ENCODE measurements at regions not wholly inside any gene's neighbourhood (a gene's known extent, or its start where the extent isn't known, plus 50 kb on each side); places are given as distances from the start of the nearest gene placed in this dataset.

- no peaks in the 10 kb centered on the region for H3K79me2 ChIP-seq (ENCODE audit: control insufficient read depth in 1 of 2, insufficient read depth in 2 of 2, low read length in 2 of 2)
- DNase-seq (ENCODE audit: low read depth in 1 of 2, low spot score in 2 of 2) (no peak), FAIRE-seq (no peak)
- no peak overlapping the region for H3K9ac ChIP-seq (replicated peaks in 1 of 4; ENCODE audit: extremely low read depth in 1 of 4, low read depth in 3 of 4, low read length in 3 of 4)
- H4K20me1 ChIP-seq (replicated peaks in 1 of 2; ENCODE audit: control insufficient read depth in 1 of 2, insufficient read depth in 2 of 2, low read length in 2 of 2), result no peaks in the 10 kb centered on the region
- no peak overlapping the region for H3K23ac ChIP-seq (ENCODE audit: insufficient read length)
- no peak overlapping the region for H3K18ac ChIP-seq (ENCODE audit: extremely low read depth, low read length)
- no peaks in the 10 kb centered on the region for H3K4me1 ChIP-seq (replicated peaks in 1 of 4; ENCODE audit: control insufficient read depth in 3 of 4, insufficient read depth in 4 of 4, low read length in 3 of 4)
- no peak overlapping the region for H4K8ac ChIP-seq (ENCODE audit: extremely low read depth, insufficient read depth, low read length)
- H2BK15ac ChIP-seq (ENCODE audit: low read length), result no peak overlapping the region
- no peaks in the 10 kb centered on the region for H3K27me3 ChIP-seq (replicated peaks in 1 of 4; ENCODE audit: control insufficient read depth in 3 of 4, extremely low read depth in 1 of 4, insufficient read depth in 3 of 4, low read length in 3 of 4)
- no peak overlapping the region for H2BK5ac ChIP-seq (ENCODE audit: low read depth, low read length)
- H3K79me1 ChIP-seq (ENCODE audit: low read depth, low read length), result no peaks in the 10 kb centered on the region
- 66% methylated on average over 4 of the region's 4 CpGs; no CpG with 5 or more reads in 1 of the 2 experiments for WGBS, 2 experiments (ENCODE audit: extremely low coverage in 1 of 2, insufficient coverage in 1 of 2, insufficient read length in 1 of 2, insufficient replicate concordance in 2 of 2, low coverage in 1 of 2, low lambda C conversion rate in 2 of 2, missing lambda C conversion rate in 1 of 2)
- no peak overlapping the region for H3K4me2 ChIP-seq (ENCODE audit: insufficient read depth in 1 of 2, low read depth in 2 of 2, low read length in 2 of 2)
- H2AFZ ChIP-seq (ENCODE audit: low read length), result no peak overlapping the region
- no peak overlapping the region for H3K56ac ChIP-seq (replicated peaks; ENCODE audit: insufficient read length, low read depth, low read length)
- H2BK12ac ChIP-seq (ENCODE audit: low read depth, low read length), result no peak overlapping the region
- POLR2A ChIA-PET (ENCODE audit: partially characterized antibody), result interaction anchor here (1.2 kb wide), 1 partner anchor 106 kb away, joined by 3 read pairs; the partner anchor contains the start of gene ZNF429
- H3K9me3 ChIP-seq (ENCODE audit: insufficient read depth in 2 of 2, low read depth in 1 of 2, low read length in 1 of 2), result peaks cover 0 to 12% of the 10 kb centered on the region in 2 experiments; a peak in 1 of 4 replicates
- H3K23me2 ChIP-seq (ENCODE audit: low read depth, low read length), result no peaks in the 10 kb centered on the region
- no peak overlapping the region for H2BK20ac ChIP-seq (ENCODE audit: low read length)
- no peak overlapping the region for H3K4ac ChIP-seq (replicated peaks; ENCODE audit: insufficient read length, low read depth, low read length)
- no peak overlapping the region for H2BK120ac ChIP-seq (replicated peaks; ENCODE audit: low read depth, low read length)
- no peaks in the 10 kb centered on the region for H3K36me3 ChIP-seq (ENCODE audit: control insufficient read depth in 2 of 4, insufficient read depth in 4 of 4, low read length in 3 of 4)
- no peak overlapping the region for H2AK5ac ChIP-seq (ENCODE audit: low read depth, low read length)
- H3K14ac ChIP-seq (ENCODE audit: insufficient read length), result no peak overlapping the region
- H4K5ac ChIP-seq (ENCODE audit: insufficient read length, low read depth, low read length), result no peak overlapping the region
- H3K27ac ChIP-seq (ENCODE audit: low read depth, low read length), result no peak overlapping the region
- H3K4me3 ChIP-seq (ENCODE audit: extremely low read depth in 1 of 4, insufficient read depth in 2 of 4, low read depth in 3 of 4, low read length in 4 of 4), result no peak overlapping the region
- no peak overlapping the region for H4K91ac ChIP-seq (replicated peaks; ENCODE audit: insufficient read length, low read length)
- CTCF ChIA-PET (ENCODE audit: partially characterized antibody), result interaction anchor here (1.1 kb wide), 1 partner anchor 127 kb away, joined by 3 read pairs; no protein-coding TSS in a partner anchor
- no peak for TF ChIP-seq CTCF (IDR thresholded peaks at IDR 0.05; ENCODE audit: control extremely low read depth in 1 of 3, insufficient read depth in 1 of 3, low read depth in 1 of 3, low read length in 3 of 3)
- TF ChIP-seq POU5F1 (IDR thresholded peaks at IDR 0.05; ENCODE audit: low read depth, low read length), result no peak
- TF ChIP-seq RNF2 (IDR thresholded peaks at IDR 0.05; ENCODE audit: borderline replicate concordance, low read depth, low read length, missing control alignments, poor library complexity, severe bottlenecking), result no peak
- no peak for TF ChIP-seq POLR2A (IDR thresholded peaks at IDR 0.05; ENCODE audit: control extremely low read depth in 1 of 2, low read depth in 2 of 2, low read length in 2 of 2)
- TF ChIP-seq CEBPB (IDR thresholded peaks at IDR 0.05; ENCODE audit: low read depth, low read length), result no peak
- TF ChIP-seq HDAC6 (IDR thresholded peaks at IDR 0.05; ENCODE audit: low read depth, low read length), result no peak
- no peak for TF ChIP-seq FOSL1 (IDR thresholded peaks at IDR 0.05; ENCODE audit: insufficient read depth, low read depth, low read length)
- no peak for TF ChIP-seq CHD2 (IDR thresholded peaks at IDR 0.05; ENCODE audit: low read length)
- TF ChIP-seq SUZ12 (IDR thresholded peaks at IDR 0.05; ENCODE audit: low read length), result no peak
- no peak for TF ChIP-seq CBX8 (IDR thresholded peaks at IDR 0.05; ENCODE audit: borderline replicate concordance, low read depth, low read length)
- TF ChIP-seq TCF12 (IDR thresholded peaks at IDR 0.05; ENCODE audit: low read depth, low read length), result no peak
These were observed 106.4 kb downstream of the ZNF429 start for GRCh38 chr19:21611659-21612402.
